BJ (cell line): ENCODE measurements at regions not wholly inside any gene's neighbourhood (a gene's known extent, or its start where the extent isn't known, plus 50 kb on each side); places are given as distances from the start of the nearest gene placed in this dataset.
"Not testable (repeated sequence)": the region's sequence is repeated elsewhere in the genome, so short reads cannot be mapped to it uniquely, and the experiment has no call there.

Source experiments
- CTCF ChIA-PET: fragments of 350-600 bp; formaldehyde crosslinking; extraction: SDS; loops from one replicate; lab custom pipeline; 2021; ENCODE audit warnings: antibody characterized with exemption, inconsistent platforms; lab: Yijun Ruan, JAX
- POLR2A ChIA-PET: fragments of 300-600 bp; sonication (Branson Sonifier 250); formaldehyde crosslinking; extraction: SDS; loops from one replicate; lab custom pipeline; 2021; ENCODE audit warnings: antibody characterized with exemption; lab: Charles Lee
- DNase-seq: peaks from one replicate; pipeline ENCODE4 v3.0.0-alpha.2; 2011; ENCODE audit warnings: low read depth
- H3K27me3 ChIP-seq: 2 replicates; pipeline ENCODE4 v1.6.0; 2011; ENCODE audit warnings: low read length; ENCODE audit not compliant: control insufficient read depth, insufficient read depth
- H3K36me3 ChIP-seq: 2 replicates; pipeline ENCODE4 v1.5.1; 2011; ENCODE audit warnings: low read length; ENCODE audit not compliant: control insufficient read depth, insufficient read depth
- H3K4me3 ChIP-seq: 2 replicates; pipeline ENCODE4 v1.5.1; 2011; ENCODE audit warnings: low read depth, mild to moderate bottlenecking, control low read depth, low read length
- CTCF ChIP-seq: IDR thresholded peaks from 2 replicates; pipeline ENCODE4 v1.5.1; 2011; ENCODE audit warnings: low read depth, mild to moderate bottlenecking, control low read depth, inconsistent platforms, low read length, moderate library complexity; ENCODE audit not compliant: insufficient read depth

GRCh38 chr13:109939180-109939579 lies 152.8 kb upstream of the IRS2 start:
- POLR2A ChIA-PET, result no interaction called here
- H3K27me3 ChIP-seq, result no peaks in the 10 kb centered on the region
- no peak for DNase-seq
- no peak overlapping the region for H3K4me3 ChIP-seq
- TF ChIP-seq CTCF, result no peak
- CTCF ChIA-PET, result interaction anchor here (1.6 kb wide), 1 partner anchor 166 kb away, joined by 3 read pairs; no protein-coding TSS in a partner anchor
- no peaks in the 10 kb centered on the region for H3K36me3 ChIP-seq

GRCh38 chr13:109938255-109938936 lies 152.0 kb upstream of the IRS2 start:
- Histone ChIP-seq H3K27me3 (no peaks in the 10 kb centered on the region), H3K36me3 (no peaks in the 10 kb centered on the region), H3K4me3 (no peak overlapping the region)
- POLR2A ChIA-PET, result no interaction called here
- no peak for TF ChIP-seq CTCF
- CTCF ChIA-PET, result interaction anchor here (1.6 kb wide), 1 partner anchor 167 kb away, joined by 3 read pairs; no protein-coding TSS in a partner anchor
- peak; percentile 52 for DNase-seq

- H3K27me3 ChIP-seq, H3K36me3 ChIP-seq, H3K4me3 ChIP-seq, DNase-seq, CTCF ChIA-PET, POLR2A ChIA-PET: not testable (repeated sequence)
Observed at GRCh38 chr13:109934520-109934919, 148.1 kb upstream of the IRS2 start.

GRCh38 chr13:109933476-109933875 lies 147.1 kb upstream of the IRS2 start:
- POLR2A ChIA-PET, result no interaction called here
- no peaks in the 10 kb centered on the region for H3K36me3 ChIP-seq
- TF ChIP-seq CTCF, result no peak
- CTCF ChIA-PET, result interaction anchor here (1.6 kb wide), 1 partner anchor 10 kb away, joined by 3 read pairs; no protein-coding TSS in a partner anchor
- no peaks in the 10 kb centered on the region for H3K27me3 ChIP-seq
- H3K4me3 ChIP-seq, result no peak overlapping the region
- no peak for DNase-seq

GRCh38 chr13:109924376-109924775 lies 138.0 kb upstream of the IRS2 start:
- ChIA-PET CTCF (no interaction called here), POLR2A (no interaction called here)

More at GRCh38 chr13:109924376-109924775, 138.0 kb upstream of the IRS2 start:
- H3K36me3 ChIP-seq, result no peaks in the 10 kb centered on the region
- no peak for DNase-seq
- H3K27me3 ChIP-seq, result no peaks in the 10 kb centered on the region
- no peak overlapping the region for H3K4me3 ChIP-seq
- no peak for TF ChIP-seq CTCF
